Germinal center (tissue), 1 donor: ENCODE measurements at regions not wholly inside any gene's neighbourhood (a gene's known extent, or its start where the extent isn't known, plus 50 kb on each side); places are given as distances from the start of the nearest gene placed in this dataset.
A peak's percentile ranks its signal among the peaks of the same experiment; 100 is the strongest.
"Not testable (repeated sequence)": the region's sequence is repeated elsewhere in the genome, so short reads cannot be mapped to it uniquely, and the experiment has no call there.

ENCODE experiments used
- DNase-seq: peaks from one replicate; pipeline ENCODE4 v3.0.0; 2012; ENCODE audit warnings: mixed read lengths, low spot score

DNA sequence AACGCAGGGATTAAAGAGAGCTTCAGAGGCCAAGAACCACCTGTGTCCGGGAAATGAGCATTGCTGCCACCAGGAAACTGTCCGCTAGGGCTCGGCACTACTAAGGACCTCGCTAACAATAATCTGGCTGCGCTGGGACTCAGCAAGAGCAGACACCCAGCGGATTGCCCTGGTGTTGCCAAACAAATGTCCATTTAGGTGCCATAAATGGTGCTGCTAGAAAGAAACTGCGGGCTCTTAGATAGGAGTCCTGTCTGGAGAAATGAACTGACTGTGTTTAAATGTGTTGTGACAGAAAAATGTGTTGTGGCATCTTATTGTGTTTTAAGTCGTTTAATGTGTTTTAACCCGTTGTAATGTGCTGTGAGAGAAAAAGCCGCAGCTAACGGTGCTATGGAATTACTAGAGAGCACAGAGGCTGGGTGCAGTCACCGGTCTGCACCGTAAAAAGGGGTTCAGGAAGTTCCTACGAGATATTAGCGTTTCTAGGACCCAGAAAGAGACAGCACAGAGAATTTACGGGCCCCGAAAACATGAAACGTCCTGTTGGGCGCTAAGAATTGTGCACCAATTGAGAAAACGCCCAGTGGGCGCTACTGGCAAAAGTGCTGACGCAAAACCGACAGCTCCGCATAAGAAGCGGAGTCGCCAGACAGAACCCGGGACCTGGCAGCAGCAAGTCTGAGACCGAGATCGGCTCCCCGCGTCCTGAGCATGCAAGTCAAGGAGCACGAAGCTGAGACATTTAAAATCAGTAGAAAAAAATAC, 90.6 kb downstream of the ANXA2R start:
- peak; percentile 61 for DNase-seq

DNA sequence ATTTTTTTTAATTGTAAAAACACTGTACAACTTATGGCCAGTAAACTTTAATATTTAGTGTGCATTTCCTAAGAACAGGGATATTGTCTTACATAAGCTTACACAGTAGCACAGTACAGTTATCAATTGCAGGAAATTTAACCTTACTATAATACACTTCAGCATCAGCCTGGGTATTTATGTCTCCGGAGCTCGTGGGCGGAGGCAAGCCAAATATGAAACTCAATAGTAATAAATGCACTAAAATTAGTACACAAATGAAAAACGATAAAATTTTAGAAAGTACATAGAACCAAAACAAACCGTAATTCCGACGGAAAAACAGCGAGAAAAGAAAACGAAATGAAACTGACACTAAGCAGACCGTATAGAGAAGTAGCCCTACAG, 91.2 kb downstream of the ANXA2R start:
- DNase-seq: no peak

DNA sequence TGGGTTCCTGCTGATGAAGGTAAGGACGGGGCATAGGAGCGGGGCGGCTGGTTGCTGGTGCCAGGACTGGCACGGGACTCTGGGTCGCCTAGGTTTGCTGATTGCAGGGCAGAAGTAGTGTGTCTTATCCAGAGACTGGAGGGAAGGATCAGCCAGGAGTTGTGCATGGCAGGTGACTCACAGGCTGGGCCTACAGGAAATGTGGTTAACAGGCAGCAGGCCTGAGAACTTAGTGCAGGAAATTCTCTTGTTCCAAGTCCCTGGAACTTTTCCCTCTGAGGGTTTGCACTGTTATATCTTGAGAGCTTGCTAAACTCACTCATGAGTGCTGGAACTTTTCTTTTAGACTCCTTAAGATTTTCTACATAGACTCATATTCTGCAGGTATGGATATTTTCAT, 95.1 kb downstream of the ANXA2R start:
- no peak for DNase-seq

DNA sequence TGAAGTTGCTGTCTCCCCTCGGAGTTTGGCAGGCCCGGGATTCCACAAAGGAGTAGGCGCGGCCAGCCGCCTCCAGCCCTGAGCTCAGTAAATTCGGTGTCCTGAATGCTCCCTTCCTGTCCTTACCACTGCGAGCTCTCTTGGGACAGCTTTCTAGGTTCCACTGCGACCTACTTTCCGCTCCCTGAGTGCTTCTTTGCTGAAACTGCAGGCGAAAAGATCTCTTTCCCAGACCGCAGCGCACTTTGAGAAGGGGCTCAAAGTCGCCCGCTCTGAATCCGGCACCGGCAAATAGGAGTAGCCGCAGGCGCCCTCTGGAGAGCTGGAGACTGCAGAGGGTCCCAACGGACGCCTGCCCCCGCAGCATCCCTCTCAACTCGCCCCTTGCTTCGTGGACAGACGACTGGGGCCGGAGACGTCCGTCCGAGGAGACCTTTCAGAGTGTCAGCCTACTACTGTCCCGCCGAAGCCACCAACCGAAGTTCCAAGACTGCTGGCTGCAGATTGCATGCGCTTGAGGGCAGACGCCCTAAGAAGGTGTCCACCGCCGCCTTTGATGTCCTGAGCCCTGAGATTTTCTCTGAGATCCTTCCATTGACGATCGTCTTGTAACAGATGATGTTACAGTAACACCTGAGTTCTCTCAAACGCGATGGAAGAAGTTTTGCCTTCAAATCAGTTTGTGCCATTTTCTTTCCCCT, 96.0 kb downstream of the ANXA2R start:
- no peak for DNase-seq

DNA sequence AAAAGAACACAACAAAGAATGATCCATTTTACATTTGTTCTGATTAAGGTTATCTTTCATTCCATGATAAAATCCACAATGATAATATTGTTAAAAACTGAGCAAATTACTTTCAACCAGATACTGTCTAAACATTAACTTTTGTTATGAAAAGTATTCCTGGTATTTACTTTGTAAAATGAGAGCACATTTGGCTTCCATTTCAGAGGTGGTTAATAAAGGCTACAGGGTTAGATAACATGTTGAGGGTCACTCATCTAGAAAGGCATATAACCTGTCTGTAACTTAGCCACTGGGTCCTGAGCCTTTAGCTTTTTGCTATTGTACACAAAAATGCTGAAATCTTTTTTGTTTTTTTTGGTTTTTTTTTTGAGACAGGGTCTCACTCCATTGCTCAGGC, 99.3 kb downstream of the ANXA2R start:
- no peak for DNase-seq

DNA sequence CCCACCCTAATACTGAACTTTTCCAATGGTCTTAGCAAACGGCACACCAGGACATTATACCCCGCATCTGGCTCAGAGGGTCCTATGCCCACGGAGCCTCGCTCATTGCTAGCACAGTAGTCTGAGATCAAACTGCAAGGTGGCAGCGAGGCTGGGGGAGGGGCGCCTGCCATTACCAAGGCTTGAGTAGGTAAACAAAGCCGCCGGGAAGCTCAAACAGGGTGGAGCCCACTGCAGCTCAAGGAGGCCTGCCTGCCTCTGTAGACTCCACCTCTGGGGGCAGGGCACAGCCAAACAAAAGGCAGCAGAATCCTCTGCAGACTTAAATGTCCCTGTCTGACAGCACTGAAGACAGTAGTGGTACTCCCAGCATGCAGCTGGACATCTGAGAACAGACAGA, 108.1 kb downstream of the ANXA2R start:
- not testable (repeated sequence) for DNase-seq

DNA sequence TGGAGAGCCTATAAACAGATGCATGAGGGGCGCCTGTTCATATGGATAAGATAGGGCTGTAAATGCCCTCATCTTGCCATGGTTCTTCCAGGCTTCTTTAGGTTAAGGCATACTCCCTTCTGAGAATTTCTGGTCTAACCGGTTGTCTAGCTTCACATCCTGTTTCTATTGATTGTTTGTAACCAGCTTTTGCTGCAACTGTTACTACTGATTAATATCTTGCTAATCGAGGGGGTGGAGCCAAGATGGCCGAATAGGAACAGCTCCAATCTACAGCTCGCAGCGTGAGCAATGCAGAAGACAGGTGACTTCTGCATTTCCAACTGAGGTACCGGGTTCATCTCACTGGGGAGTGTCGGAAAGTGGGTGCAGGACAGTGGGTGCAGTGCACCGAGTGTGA, 108.7 kb downstream of the ANXA2R start:
- DNase-seq: not testable (repeated sequence)

DNA sequence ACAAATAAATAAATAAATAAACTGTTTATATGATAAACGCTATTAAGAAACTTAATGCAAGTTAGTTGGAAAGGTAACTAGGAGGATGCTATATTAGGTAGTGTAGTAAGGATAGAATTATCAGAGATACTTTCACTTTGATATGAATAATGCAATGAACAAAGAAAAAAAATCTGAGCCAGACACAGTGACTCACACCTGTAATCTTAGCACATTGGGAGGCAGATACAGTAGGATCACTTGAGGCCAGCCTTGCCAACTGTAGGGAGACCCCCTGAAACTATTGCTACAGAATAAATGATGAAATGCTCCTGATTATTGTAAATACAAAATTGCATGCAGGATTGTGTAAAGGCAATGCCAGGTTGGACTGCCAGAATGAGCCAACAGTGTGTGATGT, 109.2 kb downstream of the ANXA2R start:
- DNase-seq: no peak

DNA sequence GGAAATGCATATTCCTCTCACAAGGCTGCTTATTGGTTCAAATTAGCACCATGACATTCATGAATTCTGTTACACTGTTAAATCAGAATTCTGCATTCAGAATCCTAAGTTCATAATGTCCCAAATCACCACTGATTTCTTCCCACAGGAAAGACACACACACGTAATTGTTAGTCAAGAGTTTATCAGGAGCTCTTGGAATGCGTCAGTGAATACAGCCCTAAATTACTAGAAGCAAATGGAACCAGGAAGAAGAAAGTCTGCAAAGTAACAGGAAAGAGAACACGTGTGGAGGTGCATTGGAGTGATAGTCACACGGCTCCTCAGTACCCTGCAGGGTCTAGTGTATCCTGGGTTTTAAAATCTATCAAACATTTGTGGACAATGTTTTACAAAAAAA, 110.2 kb downstream of the ANXA2R start:
- DNase-seq: no peak

DNA sequence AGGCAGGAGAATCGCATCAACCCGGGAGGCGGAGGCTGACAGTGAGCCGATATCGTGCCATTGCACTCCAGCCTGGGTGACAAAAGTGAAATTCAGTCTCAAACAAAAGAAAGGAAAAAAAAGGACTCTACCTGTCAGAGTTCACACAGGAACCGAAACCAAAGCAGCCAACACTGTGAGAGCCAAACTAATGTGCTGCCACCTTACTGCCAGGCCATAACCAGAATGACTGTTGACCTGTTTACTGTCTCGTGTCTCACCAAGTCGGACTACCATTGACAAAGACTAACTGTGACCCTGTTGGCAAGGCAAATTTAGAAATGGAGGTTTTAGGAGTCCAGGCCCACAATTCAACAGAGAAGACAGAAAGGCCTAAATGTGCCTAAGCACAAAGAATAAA, 112.4 kb downstream of the ANXA2R start:
- DNase-seq: no peak

DNA sequence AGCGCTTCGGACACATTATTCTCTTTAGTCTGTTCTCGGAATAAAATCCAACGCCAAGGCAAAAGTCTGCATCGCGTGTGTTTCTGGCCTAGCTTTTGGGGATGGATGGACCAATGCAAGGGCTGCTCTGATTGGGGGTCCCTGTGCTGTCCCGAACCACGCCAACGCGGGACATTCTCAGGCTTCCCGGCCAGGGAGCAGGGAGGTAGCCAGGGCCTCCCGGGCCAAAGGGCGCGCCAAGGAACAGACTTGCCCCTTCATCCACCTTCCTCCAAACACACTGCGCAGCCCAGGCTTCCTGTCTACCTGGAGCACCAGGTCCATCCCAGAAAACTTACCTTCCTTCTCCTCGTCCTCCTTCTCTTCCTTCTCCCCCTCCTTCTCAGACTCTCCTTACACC, 113.0 kb upstream of the SELENOP start:
- DNase-seq: no peak

DNA sequence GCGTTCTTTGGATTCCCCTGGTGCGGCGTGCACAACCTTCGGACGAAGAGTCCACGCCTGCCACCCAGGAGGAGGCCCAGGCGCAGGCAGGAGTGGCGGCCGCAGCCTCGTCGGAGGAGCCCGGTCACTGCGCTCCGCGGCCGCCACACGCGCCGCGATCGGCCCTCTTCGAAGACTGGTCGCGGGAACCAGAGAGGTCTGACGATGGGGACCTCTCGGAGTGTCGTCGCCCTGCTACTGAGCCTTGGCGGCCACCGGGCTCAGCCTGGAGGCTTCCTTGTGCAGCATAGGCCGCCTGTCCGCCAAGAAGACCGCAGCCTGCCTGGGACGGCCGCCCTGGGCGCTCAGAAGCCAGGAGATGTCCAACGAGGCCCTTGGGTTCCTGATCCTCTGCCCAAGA, 112.5 kb upstream of the SELENOP start:
- no peak for DNase-seq

DNA sequence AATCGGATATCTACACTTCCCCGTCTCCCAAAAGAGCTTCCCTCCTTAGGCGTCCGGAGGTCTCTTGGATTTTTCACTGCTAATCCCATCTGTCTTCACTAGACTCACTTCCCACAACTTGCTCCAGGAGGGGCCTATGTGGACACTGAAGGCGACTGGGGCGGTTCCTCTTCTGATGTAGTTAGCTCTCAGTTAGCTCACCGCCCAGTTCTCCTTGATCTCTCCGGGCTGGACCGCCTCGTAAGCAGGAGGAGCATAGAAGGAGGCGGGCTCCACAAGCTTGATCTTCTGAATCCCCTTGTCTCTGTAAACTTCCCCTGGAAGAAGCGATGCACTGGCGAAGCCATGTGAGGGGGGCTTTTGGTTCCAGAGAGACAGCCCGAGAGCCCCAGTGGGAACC, 112.0 kb upstream of the SELENOP start:
- DNase-seq: no peak

DNA sequence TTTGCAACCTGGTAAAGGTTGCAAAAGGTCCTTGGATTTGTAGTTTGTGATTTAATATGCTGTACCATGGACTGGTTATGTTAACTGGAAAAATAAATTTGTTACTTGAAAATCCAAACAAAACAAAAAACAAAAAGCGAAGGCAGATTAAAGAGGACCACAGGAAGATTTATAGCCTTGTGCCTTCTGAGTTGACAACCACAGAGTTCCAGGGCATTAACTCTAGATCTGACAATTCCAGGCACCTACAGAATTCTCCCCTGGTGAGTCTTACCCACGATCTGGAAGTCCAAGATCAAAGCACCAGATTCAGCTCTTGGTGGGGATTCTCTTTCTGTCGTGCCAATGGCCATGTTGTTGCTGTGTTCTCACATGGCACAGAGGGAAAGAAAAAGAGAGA, 107.9 kb upstream of the SELENOP start:
- no peak for DNase-seq

DNA sequence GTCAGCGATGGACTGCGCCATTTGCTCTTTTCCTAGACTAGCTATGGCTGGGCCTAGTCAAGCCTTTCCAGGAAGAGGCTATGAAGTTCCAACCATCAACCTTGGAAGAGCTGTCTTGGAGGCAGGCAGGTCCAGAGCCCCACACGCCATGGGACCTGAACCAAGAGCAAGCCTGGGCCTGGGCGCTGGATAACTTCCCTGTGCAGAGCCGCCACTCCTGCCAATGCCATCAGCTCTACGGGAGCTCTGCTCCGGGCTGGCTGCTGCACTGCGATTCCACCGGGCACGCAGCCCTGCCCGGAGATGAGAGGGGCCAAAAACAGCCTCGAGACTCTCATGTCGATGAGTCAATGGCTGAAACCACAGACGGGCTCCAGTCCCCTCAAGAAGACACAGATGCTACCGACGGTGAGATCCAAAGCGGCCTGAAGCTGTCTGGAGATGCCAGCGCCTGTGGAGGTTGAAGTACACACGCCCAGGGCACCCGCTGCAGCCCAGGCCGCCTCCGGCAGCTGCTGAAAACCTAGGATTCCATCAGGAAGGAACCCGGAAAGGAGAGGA, 103.7 kb upstream of the SELENOP start:
- DNase-seq: no peak

DNA sequence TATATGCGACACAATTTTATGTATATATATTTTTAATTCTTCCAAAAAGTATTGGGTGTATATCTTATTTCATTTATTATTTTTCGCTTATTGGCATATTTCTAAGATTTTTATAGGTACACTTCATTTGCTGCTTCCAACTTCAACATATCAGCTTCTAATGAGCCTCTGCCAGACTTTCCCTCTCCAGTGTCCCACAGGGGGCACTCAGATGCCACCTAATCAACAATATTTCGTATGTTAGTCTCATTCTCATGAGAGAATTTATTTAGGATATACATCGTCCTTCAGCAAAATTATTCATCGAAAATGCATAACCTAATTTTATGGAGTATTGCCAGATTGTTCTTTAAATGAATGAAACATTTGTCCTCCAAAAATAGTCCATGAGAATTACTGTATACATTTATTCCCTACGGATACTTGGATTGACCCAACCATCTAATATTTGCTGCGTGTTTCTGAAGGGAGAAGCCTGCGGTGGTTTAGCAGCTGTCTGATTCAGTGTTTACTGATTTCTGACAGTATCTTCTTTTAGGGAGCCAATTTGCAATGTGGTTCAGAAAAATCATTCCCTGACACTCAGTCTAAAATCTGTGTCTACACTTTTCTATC, 100.6 kb upstream of the SELENOP start:
- DNase-seq: no peak

DNA sequence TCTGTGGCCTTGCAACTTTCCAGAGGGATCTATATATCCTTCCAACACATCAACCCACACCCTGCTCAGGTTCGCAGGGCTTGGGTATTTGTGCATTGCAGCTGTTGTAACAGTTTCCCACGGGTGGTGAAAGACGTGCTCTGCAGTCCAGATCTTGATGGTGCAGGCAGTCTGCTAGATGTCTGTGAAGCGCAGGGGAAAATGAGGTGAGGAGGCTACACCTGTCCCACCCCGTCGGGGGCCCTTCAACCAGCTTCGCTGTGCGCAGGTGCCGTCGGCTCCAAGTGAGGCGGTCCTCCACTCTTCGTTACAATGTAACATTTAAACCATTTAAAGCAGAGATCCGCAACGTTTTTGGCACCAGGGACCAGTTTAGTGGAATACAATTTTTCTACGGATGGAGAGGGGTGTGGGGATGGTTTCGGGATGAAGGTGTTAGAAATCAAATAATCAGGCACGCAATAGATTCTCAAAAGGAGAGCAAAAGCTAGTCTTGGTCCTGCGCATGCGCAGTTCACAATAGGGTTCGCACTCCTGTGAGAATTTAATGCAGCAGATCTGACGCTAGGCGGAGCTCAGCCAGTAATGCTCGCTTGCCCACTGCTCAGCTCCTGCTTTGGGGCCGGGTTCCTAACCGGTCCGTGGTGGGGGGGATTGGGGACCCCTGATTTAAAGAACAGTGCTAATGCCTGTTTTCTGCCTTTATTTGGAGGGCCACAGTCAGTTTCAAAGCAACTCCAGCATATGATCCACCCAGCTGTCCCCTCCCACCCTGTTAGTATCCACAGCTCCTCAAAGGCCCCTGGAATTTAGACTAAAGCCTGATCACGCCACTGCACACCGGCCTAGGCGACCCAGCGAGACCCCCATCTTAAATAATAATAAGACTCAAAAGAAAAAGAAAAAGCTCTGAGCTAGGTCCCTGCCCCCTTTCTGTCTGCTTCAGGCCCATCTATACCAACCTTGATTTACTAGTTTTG, 97.1 kb upstream of the SELENOP start:
- peak; percentile 85 for DNase-seq

DNA sequence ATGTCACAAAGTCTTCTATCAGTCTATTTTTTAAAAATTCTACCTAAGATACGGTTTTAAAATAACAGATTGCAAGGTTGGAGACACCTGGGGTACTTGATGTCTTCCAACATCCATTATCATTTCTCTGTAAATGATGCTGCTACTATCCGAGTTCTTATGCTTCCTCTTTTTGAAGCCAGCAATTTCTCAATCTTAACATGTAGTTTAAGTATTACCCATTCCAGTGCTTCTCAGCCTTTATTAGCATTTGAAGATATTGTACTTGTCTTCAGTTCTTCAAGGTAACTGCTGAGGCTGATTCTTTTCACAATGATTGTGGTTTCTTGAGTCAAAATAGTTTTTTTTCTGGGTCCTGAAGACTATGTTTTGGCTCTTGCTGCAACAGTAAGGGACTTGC, 96.4 kb upstream of the SELENOP start:
- DNase-seq: no peak

DNA sequence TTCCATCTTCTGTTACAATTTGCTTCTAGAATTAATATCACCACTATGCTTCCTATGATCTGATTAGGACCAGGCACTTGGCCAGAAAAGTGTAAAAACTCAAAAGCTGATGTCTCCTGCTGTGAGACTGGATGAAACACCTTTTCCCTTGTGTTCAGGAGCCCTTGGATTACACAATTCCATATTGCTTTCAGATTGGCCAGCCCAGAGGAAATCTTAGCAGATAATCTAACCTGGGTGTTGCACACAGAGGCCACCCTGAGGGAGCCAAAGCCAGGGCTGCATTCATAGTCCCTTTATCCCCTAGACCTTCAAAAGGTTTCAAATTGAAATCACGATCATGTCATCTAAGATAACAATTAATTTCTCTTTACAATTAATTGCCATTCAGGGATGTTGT, 94.1 kb upstream of the SELENOP start:
- no peak for DNase-seq

DNA sequence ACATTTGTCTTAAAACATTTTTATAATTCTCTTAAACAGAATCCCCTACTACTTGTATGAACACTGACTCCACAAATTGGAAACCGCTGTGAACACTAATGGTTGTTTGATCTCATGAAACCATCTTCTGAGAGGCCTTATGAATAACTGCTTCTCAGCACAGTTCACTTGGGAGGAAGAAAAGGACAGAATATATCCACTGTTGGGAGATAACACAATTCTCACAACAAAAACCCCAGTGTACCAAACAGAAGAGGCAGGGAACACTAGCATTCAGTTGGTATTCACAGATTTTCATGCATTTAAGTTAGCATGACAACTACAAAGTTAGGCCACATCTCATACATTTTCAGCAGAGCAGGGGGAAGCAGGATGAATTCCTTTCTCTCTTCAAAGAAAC, 89.0 kb upstream of the SELENOP start:
- DNase-seq: no peak

DNA sequence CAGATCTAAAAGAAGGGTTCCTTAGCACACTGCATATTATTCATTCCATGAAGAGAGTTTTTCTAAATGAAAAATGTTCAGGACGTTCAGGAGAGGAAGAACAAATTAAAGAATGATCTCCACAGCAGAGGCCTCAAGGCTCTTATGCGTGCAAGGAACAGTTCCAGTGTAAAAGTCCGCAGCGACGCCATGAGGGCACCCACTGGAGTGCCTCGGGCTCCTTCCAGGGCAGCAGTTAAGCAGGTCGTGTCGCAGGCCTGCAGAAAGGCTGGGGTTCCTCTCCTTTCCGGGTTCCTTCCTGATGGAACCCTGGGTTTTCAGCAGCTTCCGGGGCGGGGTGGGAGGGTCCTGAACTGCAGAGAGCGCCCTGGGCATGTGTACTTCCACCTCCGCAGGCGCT, 87.1 kb upstream of the SELENOP start:
- no peak for DNase-seq

DNA sequence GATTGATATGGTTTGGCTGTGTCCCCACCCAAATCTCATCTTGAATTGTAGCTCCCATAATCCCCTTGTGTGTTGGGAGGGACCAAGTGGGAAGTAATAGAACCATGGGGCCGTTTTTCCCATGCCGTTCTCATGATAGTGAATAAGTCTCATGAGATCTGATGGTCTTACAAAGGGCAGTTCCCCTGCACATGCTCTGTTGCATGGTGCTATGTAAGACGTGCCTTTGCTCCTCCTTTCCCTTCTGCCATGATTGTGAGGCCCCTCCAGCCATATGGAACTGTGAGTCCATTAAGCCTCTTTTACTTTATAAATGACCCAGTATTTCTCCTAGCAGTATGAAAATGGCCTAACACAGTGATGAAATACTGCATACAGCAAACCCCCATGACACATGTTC, 84.8 kb upstream of the SELENOP start:
- no peak for DNase-seq
